ENCODE measurements at regions not wholly inside any gene's neighbourhood (a gene's known extent, or its start where the extent isn't known, plus 50 kb on each side); places are given as distances from the start of the nearest gene placed in this dataset.

- TF ChIP-seq CTCF (IDR thresholded peaks at IDR 0.05; ENCODE audit: borderline replicate concordance, insufficient read depth, low read depth, low read length): no peak
- no peak overlapping the region for H3K4me3 ChIP-seq (ENCODE audit: low read depth, low read length)
Observed at GRCh38 chr2:103788389-103788788, 1026.6 kb downstream of the TMEM182 start.

GRCh38 chr2:103788951-103789350 is 1027.1 kb downstream of the TMEM182 start:
- TF ChIP-seq CTCF (IDR thresholded peaks at IDR 0.05; ENCODE audit: borderline replicate concordance, insufficient read depth, low read depth, low read length): no peak
- H3K4me3 ChIP-seq (ENCODE audit: low read depth, low read length): no peak overlapping the region

- no peak overlapping the region for H3K4me3 ChIP-seq (ENCODE audit: low read depth, low read length)
- TF ChIP-seq CTCF (IDR thresholded peaks at IDR 0.05; ENCODE audit: borderline replicate concordance, insufficient read depth, low read depth, low read length): no peak
Observed at GRCh38 chr2:103789381-103790095, 1027.7 kb downstream of the TMEM182 start.

- TF ChIP-seq CTCF (IDR thresholded peaks at IDR 0.05; ENCODE audit: borderline replicate concordance, insufficient read depth, low read depth, low read length): no peak
- H3K4me3 ChIP-seq (ENCODE audit: low read depth, low read length): no peak overlapping the region
Observed at GRCh38 chr2:103792042-103792441, 1030.2 kb downstream of the TMEM182 start.

- no peak for TF ChIP-seq CTCF (IDR thresholded peaks at IDR 0.05; ENCODE audit: borderline replicate concordance, insufficient read depth, low read depth, low read length)
Observed at GRCh38 chr2:103798291-103798690, 1036.5 kb downstream of the TMEM182 start.

GRCh38 chr2:103804013-103804412 is 1042.2 kb downstream of the TMEM182 start:
- TF ChIP-seq CTCF (IDR thresholded peaks at IDR 0.05; ENCODE audit: borderline replicate concordance, insufficient read depth, low read depth, low read length): no peak
- H3K4me3 ChIP-seq (ENCODE audit: low read depth, low read length): no peak overlapping the region

More at GRCh38 chr2:103798291-103798690, 1036.5 kb downstream of the TMEM182 start:
- H3K4me3 ChIP-seq (ENCODE audit: low read depth, low read length): no peak overlapping the region

GRCh38 chr2:103805746-103806145 is 1043.9 kb downstream of the TMEM182 start:
- no peak overlapping the region for H3K4me3 ChIP-seq (ENCODE audit: low read depth, low read length)
- TF ChIP-seq CTCF (IDR thresholded peaks at IDR 0.05; ENCODE audit: borderline replicate concordance, insufficient read depth, low read depth, low read length): no peak
